K562 (cell line): ENCODE measurements at regions not wholly inside any gene's neighbourhood (a gene's known extent, or its start where the extent isn't known, plus 50 kb on each side); places are given as distances from the start of the nearest gene placed in this dataset.

Experiments
- ARID1B ChIP-seq: fragments of 450-650 bp; IDR thresholded peaks from 2 replicates; pipeline ENCODE4 v1.6.1; 2016; ENCODE audit warnings: antibody characterized with exemption, mild to moderate bottlenecking, inconsistent platforms
- ESRRA ChIP-seq: fragments of 450-650 bp; IDR thresholded peaks from 2 replicates; pipeline ENCODE4 v1.6.1; 2014; ENCODE audit warnings: low read depth, mild to moderate bottlenecking, moderate library complexity, borderline replicate concordance
- GABPB1 ChIP-seq: sonication (generic); formaldehyde crosslinking; IDR thresholded peaks from 2 replicates; pipeline ENCODE4 v1.8.0; 2022; ENCODE audit warnings: mild to moderate bottlenecking, missing genetic modification reagents
- HIVEP1 ChIP-seq: fragments of 250-450 bp; sonication (Bioruptor Pico); IDR thresholded peaks from 2 replicates; pipeline ENCODE4 v1.4.0; 2020; ENCODE audit warnings: mild to moderate bottlenecking
- HNRNPLL ChIP-seq: fragments of 200-400 bp; formaldehyde crosslinking; IDR thresholded peaks from 2 replicates; pipeline ENCODE4 v1.6.1; 2017; ENCODE audit warnings: low read length, low read depth, mild to moderate bottlenecking; ENCODE audit not compliant: poor library complexity, severe bottlenecking
- SP2 ChIP-seq: IDR thresholded peaks from 2 replicates; pipeline ENCODE4 v1.6.1; 2011; ENCODE audit warnings: mild to moderate bottlenecking, low read depth, low read length, moderate library complexity; ENCODE audit not compliant: poor library complexity, severe bottlenecking; ENCODE audit errors: extremely low read depth
- SRSF3 ChIP-seq: fragments of 200-400 bp; formaldehyde crosslinking; IDR thresholded peaks from 2 replicates; pipeline ENCODE4 v1.6.1; 2016; ENCODE audit warnings: mild to moderate bottlenecking, low read length, moderate library complexity; ENCODE audit not compliant: insufficient read depth
- SRSF9 ChIP-seq: fragments of 200-400 bp; formaldehyde crosslinking; IDR thresholded peaks from 2 replicates; pipeline ENCODE4 v1.6.1; 2017; ENCODE audit warnings: low read depth, low read length, borderline replicate concordance
- ZNF57 ChIP-seq: fragments of 450-650 bp; formaldehyde crosslinking; IDR thresholded peaks from 2 replicates; pipeline ENCODE4 v1.4.0; 2020; ENCODE audit warnings: mild to moderate bottlenecking, moderate library complexity
- TF ChIP-seq, protein P1 (sequence below): sonication (generic); formaldehyde crosslinking; IDR thresholded peaks from 2 replicates; pipeline ENCODE4 v1.8.1; 2023; ENCODE audit warnings: mild to moderate bottlenecking, missing genetic modification reagents
- TF ChIP-seq, protein P2 (sequence below), 2 experiments: fragments of 450-650 bp; IDR thresholded peaks; 2 replicates each; pipeline ENCODE4 v1.6.1; 2016
- TF ChIP-seq, protein P3 (sequence below), 2 experiments: fragments of 450-650 bp in 1 of 2; sonication (generic) in 1 of 2; formaldehyde crosslinking; conservative IDR thresholded peaks; 2 replicates each; pipeline versions ENCODE4 v1.4.0 to v1.8.1; 2020 to 2022; ENCODE audit warnings: mild to moderate bottlenecking in 1 of 2, missing genetic modification reagents in 1 of 2
- TF ChIP-seq, protein P4 (sequence below): fragments of 200-400 bp; formaldehyde crosslinking; IDR thresholded peaks from 2 replicates; pipeline ENCODE4 v1.6.1; 2017; ENCODE audit warnings: mild to moderate bottlenecking, low read depth, low read length, moderate library complexity

- TF ChIP-seq ZNF57 (CRISPR knock-in tag) (peak; percentile 94; the same call in 1 of the 2 replicates), SRSF3 (no peak), HNRNPLL (peak; percentile 40), GABPB1 (CRISPR knock-in tag) (peak; percentile 74), SP2 (peak; percentile 41), ARID1B (0 out of 2 replicates have a peak, but pooled peaks have one; percentile 36), ESRRA (no peak), HIVEP1 (no peak), SRSF9 (no peak)
- TF ChIP-seq, protein P1, sequence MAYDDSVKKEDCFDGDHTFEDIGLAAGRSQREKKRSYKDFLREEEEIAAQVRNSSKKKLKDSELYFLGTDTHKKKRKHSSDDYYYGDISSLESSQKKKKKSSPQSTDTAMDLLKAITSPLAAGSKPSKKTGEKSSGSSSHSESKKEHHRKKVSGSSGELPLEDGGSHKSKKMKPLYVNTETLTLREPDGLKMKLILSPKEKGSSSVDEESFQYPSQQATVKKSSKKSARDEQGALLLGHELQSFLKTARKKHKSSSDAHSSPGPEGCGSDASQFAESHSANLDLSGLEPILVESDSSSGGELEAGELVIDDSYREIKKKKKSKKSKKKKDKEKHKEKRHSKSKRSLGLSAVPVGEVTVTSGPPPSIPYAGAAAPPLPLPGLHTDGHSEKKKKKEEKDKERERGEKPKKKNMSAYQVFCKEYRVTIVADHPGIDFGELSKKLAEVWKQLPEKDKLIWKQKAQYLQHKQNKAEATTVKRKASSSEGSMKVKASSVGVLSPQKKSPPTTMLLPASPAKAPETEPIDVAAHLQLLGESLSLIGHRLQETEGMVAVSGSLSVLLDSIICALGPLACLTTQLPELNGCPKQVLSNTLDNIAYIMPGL (CRISPR knock-in tag), result no peak
- TF ChIP-seq, protein P2, sequence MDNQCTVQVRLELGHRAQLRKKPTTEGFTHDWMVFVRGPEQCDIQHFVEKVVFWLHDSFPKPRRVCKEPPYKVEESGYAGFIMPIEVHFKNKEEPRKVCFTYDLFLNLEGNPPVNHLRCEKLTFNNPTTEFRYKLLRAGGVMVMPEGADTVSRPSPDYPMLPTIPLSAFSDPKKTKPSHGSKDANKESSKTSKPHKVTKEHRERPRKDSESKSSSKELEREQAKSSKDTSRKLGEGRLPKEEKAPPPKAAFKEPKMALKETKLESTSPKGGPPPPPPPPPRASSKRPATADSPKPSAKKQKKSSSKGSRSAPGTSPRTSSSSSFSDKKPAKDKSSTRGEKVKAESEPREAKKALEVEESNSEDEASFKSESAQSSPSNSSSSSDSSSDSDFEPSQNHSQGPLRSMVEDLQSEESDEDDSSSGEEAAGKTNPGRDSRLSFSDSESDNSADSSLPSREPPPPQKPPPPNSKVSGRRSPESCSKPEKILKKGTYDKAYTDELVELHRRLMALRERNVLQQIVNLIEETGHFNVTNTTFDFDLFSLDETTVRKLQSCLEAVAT (IDR thresholded peaks at IDR 0.05), result no peak
- TF ChIP-seq, protein P3, sequence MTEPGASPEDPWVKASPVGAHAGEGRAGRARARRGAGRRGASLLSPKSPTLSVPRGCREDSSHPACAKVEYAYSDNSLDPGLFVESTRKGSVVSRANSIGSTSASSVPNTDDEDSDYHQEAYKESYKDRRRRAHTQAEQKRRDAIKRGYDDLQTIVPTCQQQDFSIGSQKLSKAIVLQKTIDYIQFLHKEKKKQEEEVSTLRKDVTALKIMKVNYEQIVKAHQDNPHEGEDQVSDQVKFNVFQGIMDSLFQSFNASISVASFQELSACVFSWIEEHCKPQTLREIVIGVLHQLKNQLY (CRISPR knock-in tag; conservative IDR thresholded peaks at IDR 0.05), result peak in 1 of 2 experiments; percentile 93; a peak in 2 of 4 replicates
- TF ChIP-seq, protein P4, sequence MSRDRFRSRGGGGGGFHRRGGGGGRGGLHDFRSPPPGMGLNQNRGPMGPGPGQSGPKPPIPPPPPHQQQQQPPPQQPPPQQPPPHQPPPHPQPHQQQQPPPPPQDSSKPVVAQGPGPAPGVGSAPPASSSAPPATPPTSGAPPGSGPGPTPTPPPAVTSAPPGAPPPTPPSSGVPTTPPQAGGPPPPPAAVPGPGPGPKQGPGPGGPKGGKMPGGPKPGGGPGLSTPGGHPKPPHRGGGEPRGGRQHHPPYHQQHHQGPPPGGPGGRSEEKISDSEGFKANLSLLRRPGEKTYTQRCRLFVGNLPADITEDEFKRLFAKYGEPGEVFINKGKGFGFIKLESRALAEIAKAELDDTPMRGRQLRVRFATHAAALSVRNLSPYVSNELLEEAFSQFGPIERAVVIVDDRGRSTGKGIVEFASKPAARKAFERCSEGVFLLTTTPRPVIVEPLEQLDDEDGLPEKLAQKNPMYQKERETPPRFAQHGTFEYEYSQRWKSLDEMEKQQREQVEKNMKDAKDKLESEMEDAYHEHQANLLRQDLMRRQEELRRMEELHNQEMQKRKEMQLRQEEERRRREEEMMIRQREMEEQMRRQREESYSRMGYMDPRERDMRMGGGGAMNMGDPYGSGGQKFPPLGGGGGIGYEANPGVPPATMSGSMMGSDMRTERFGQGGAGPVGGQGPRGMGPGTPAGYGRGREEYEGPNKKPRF, result peak; percentile 70
Measured at GRCh38 chr2:121075006-121075551, 209.9 kb downstream of the TFCP2L1 start (continued).
